ENCODE measurements at regions not wholly inside any gene's neighbourhood (a gene's known extent, or its start where the extent isn't known, plus 50 kb on each side); places are given as distances from the start of the nearest gene placed in this dataset.
A peak's percentile ranks its signal among the peaks of the same experiment; 100 is the strongest.

- WGBS, 2 experiments (ENCODE audit: low coverage in 1 of 2, low lambda C conversion rate in 2 of 2, missing lambda C conversion rate in 2 of 2): 35 to 38% methylated on average over 3 of the region's 3 CpGs
- DNase-seq: no peak
- in situ Hi-C loops (cut with MboI): no loop called here
- H2AFZ ChIP-seq: no peak overlapping the region
- H3K27me3 ChIP-seq (replicated peaks; ENCODE audit: insufficient read depth): no peaks in the 10 kb centered on the region
- no peaks in the 10 kb centered on the region for H4K20me1 ChIP-seq (ENCODE audit: insufficient read depth)
- H3F3A ChIP-seq (ENCODE audit: insufficient read depth): no peaks in the 10 kb centered on the region
- H3K9me2 ChIP-seq (ENCODE audit: insufficient read depth): no peaks in the 10 kb centered on the region
- TF ChIP-seq EZH2 (IDR thresholded peaks at IDR 0.05; ENCODE audit: insufficient read depth, poor library complexity, severe bottlenecking): no peak
- H3K36me3 ChIP-seq (ENCODE audit: low read depth): no peaks in the 10 kb centered on the region
- no peaks in the 10 kb centered on the region for H3K79me2 ChIP-seq (ENCODE audit: insufficient read depth)
- H3K9me3 ChIP-seq (ENCODE audit: low read depth): no peaks in the 10 kb centered on the region
- no peak overlapping the region for H3K4me2 ChIP-seq (ENCODE audit: unreplicated experiment)
- no peak overlapping the region for H3K27ac ChIP-seq
- no peak overlapping the region for H3K4me3 ChIP-seq
- no peaks in the 10 kb centered on the region for H3K4me1 ChIP-seq (ENCODE audit: insufficient read depth)
- H3K9ac ChIP-seq: no peak overlapping the region
Observed at GRCh38 chr11:25886036-25886435, 445.9 kb upstream of the ANO3 start.

- H3F3A ChIP-seq (ENCODE audit: insufficient read depth): no peaks in the 10 kb centered on the region
- TF ChIP-seq EZH2phosphoT487 (IDR thresholded peaks at IDR 0.05; ENCODE audit: insufficient read depth, low read depth) (no peak), EZH2 (IDR thresholded peaks at IDR 0.05; ENCODE audit: insufficient read depth, poor library complexity, severe bottlenecking) (no peak)
- no peaks in the 10 kb centered on the region for H3K9me3 ChIP-seq (ENCODE audit: low read depth)
- WGBS, 2 experiments (ENCODE audit: low coverage in 1 of 2, low lambda C conversion rate in 2 of 2, missing lambda C conversion rate in 2 of 2): 32 to 40% methylated on average over 3 of the region's 3 CpGs
- no peak overlapping the region for H3K4me3 ChIP-seq
- H2AFZ ChIP-seq: no peak overlapping the region
- H3K4me1 ChIP-seq (ENCODE audit: insufficient read depth): no peaks in the 10 kb centered on the region
- H3K4me2 ChIP-seq (ENCODE audit: unreplicated experiment): no peak overlapping the region
- DNase-seq: peak; percentile 1
- no peaks in the 10 kb centered on the region for H4K20me1 ChIP-seq (ENCODE audit: insufficient read depth)
- in situ Hi-C loops (cut with MboI): no loop called here
- no peaks in the 10 kb centered on the region for H3K27me3 ChIP-seq (replicated peaks; ENCODE audit: insufficient read depth)
- H3K79me2 ChIP-seq (ENCODE audit: insufficient read depth): no peaks in the 10 kb centered on the region
- no peaks in the 10 kb centered on the region for H3K9me2 ChIP-seq (ENCODE audit: insufficient read depth)
- no peak overlapping the region for H3K27ac ChIP-seq
- H3K36me3 ChIP-seq (ENCODE audit: low read depth): no peaks in the 10 kb centered on the region
- H3K9ac ChIP-seq: no peak overlapping the region
Observed at GRCh38 chr11:25890626-25891260, 441.2 kb upstream of the ANO3 start.

GRCh38 chr11:25891960-25892359 lies 440.0 kb upstream of the ANO3 start:
- Histone ChIP-seq H3K36me3 (ENCODE audit: low read depth) (no peaks in the 10 kb centered on the region), H3K27ac (no peak overlapping the region), H3K4me1 (ENCODE audit: insufficient read depth) (no peaks in the 10 kb centered on the region), H3F3A (ENCODE audit: insufficient read depth) (no peaks in the 10 kb centered on the region), H3K4me3 (no peak overlapping the region), H3K9me3 (ENCODE audit: low read depth) (no peaks in the 10 kb centered on the region), H3K27me3 (replicated peaks; ENCODE audit: insufficient read depth) (no peaks in the 10 kb centered on the region), H3K4me2 (ENCODE audit: unreplicated experiment) (no peak overlapping the region), H3K9me2 (ENCODE audit: insufficient read depth) (no peaks in the 10 kb centered on the region), H3K79me2 (ENCODE audit: insufficient read depth) (no peaks in the 10 kb centered on the region), H3K9ac (no peak overlapping the region), H2AFZ (no peak overlapping the region), H4K20me1 (ENCODE audit: insufficient read depth) (no peaks in the 10 kb centered on the region)
- in situ Hi-C loops (cut with MboI): no loop called here
- 83 to 89% methylated on average over 1 of the region's 1 CpG for WGBS, 2 experiments (ENCODE audit: low coverage in 1 of 2, low lambda C conversion rate in 2 of 2, missing lambda C conversion rate in 2 of 2)
- peak; percentile 1 for DNase-seq
- TF ChIP-seq EZH2 (IDR thresholded peaks at IDR 0.05; ENCODE audit: insufficient read depth, poor library complexity, severe bottlenecking) (no peak), EZH2phosphoT487 (IDR thresholded peaks at IDR 0.05; ENCODE audit: insufficient read depth, low read depth) (no peak)

GRCh38 chr11:25899617-25900160 lies 432.2 kb upstream of the ANO3 start:
- Histone ChIP-seq H4K20me1 (ENCODE audit: insufficient read depth) (no peaks in the 10 kb centered on the region), H3K9ac (no peak overlapping the region), H3K4me3 (no peak overlapping the region), H3K27ac (no peak overlapping the region), H3K4me2 (ENCODE audit: unreplicated experiment) (no peak overlapping the region), H3K4me1 (ENCODE audit: insufficient read depth) (no peaks in the 10 kb centered on the region), H3K27me3 (replicated peaks; ENCODE audit: insufficient read depth) (no peaks in the 10 kb centered on the region), H3K9me3 (ENCODE audit: low read depth) (no peaks in the 10 kb centered on the region), H2AFZ (no peak overlapping the region), H3K9me2 (ENCODE audit: insufficient read depth) (no peaks in the 10 kb centered on the region), H3F3A (ENCODE audit: insufficient read depth) (no peaks in the 10 kb centered on the region), H3K36me3 (ENCODE audit: low read depth) (no peaks in the 10 kb centered on the region), H3K79me2 (ENCODE audit: insufficient read depth) (no peaks in the 10 kb centered on the region)
- TF ChIP-seq EZH2 (IDR thresholded peaks at IDR 0.05; ENCODE audit: insufficient read depth, poor library complexity, severe bottlenecking) (no peak), EZH2phosphoT487 (IDR thresholded peaks at IDR 0.05; ENCODE audit: insufficient read depth, low read depth) (no peak)
- no peak for DNase-seq
- 26 to 37% methylated on average over 3 of the region's 3 CpGs for WGBS, 2 experiments (ENCODE audit: low coverage in 1 of 2, low lambda C conversion rate in 2 of 2, missing lambda C conversion rate in 2 of 2)
- in situ Hi-C loops (cut with MboI): no loop called here

All from GM23248 (cell line).